GM23338 (cell line): ENCODE measurements at regions not wholly inside any gene's neighbourhood (a gene's known extent, or its start where the extent isn't known, plus 50 kb on each side); places are given as distances from the start of the nearest gene placed in this dataset.

Experiments
- ATAC-seq: fragments of 200-7000 bp; cut with Tn5 transposase; 3 replicates; pipeline ENCODE4 v1.9.1; 2020
- DNase-seq: peaks from one replicate; pipeline ENCODE4 v3.0.0-alpha.2; 2015; ENCODE audit warnings: low spot score
- H2AFZ ChIP-seq: fragments of 200-600 bp; sonication (generic); 2 replicates; pipeline ENCODE4 v1.8.0; 2016; ENCODE audit warnings: antibody characterized with exemption, mild to moderate bottlenecking, moderate library complexity
- H3F3A ChIP-seq: fragments of 200-600 bp; sonication (generic); replicated peaks from 2 replicates; pipeline ENCODE4 v1.8.0; 2017; ENCODE audit warnings: antibody characterized with exemption, mixed run types, low read depth
- H3K27ac ChIP-seq: fragments of 200-600 bp; sonication (generic); 2 replicates; pipeline ENCODE4 v1.6.1; 2016; ENCODE audit warnings: low read depth
- H3K27me3 ChIP-seq: fragments of 200-600 bp; sonication (generic); 2 replicates; pipeline ENCODE4 v1.8.0; 2016; ENCODE audit warnings: mild to moderate bottlenecking, mixed run types, moderate library complexity; ENCODE audit not compliant: insufficient read depth
- H3K36me3 ChIP-seq: fragments of 200-600 bp; sonication (generic); 2 replicates; pipeline ENCODE4 v1.8.0; 2016; ENCODE audit warnings: mild to moderate bottlenecking; ENCODE audit not compliant: insufficient read depth
- H3K4me1 ChIP-seq: fragments of 200-600 bp; sonication (generic); 2 replicates; pipeline ENCODE4 v1.8.0; 2016; ENCODE audit warnings: mild to moderate bottlenecking, moderate library complexity; ENCODE audit not compliant: insufficient read depth
- H3K4me2 ChIP-seq: fragments of 200-600 bp; sonication (generic); 2 replicates; pipeline ENCODE4 v1.7.1; 2017; ENCODE audit warnings: mixed run types
- H3K4me3 ChIP-seq: fragments of 200-600 bp; sonication (generic); 2 replicates; pipeline ENCODE4 v1.6.1; 2016; ENCODE audit warnings: mixed run types
- H3K79me2 ChIP-seq: fragments of 200-600 bp; sonication (generic); replicated peaks from 2 replicates; pipeline ENCODE4 v1.8.0; 2017; ENCODE audit warnings: mild to moderate bottlenecking; ENCODE audit not compliant: insufficient read depth
- H3K9me2 ChIP-seq: fragments of 200-600 bp; sonication (generic); 2 replicates; pipeline ENCODE4 v1.8.0; 2017; ENCODE audit not compliant: insufficient read depth
- H4K20me1 ChIP-seq: fragments of 200-600 bp; sonication (generic); replicated peaks from 2 replicates; pipeline ENCODE4 v1.8.0; 2017; ENCODE audit warnings: mild to moderate bottlenecking; ENCODE audit not compliant: insufficient read depth
- H3K27ac Mint-ChIP-seq: 2 replicates; pipeline ENCODE4 v1.8.0; 2020; ENCODE audit warnings: inconsistent platforms, mild to moderate bottlenecking, moderate library complexity, mixed read lengths
- H3K27me3 Mint-ChIP-seq: 3 replicates; pipeline ENCODE4 v1.8.0; 2022; ENCODE audit warnings: low read depth, mild to moderate bottlenecking, moderate library complexity, mixed read lengths, inconsistent platforms; ENCODE audit not compliant: insufficient read depth, poor library complexity
- H3K36me3 Mint-ChIP-seq: 3 replicates; pipeline ENCODE4 v1.8.0; 2021; ENCODE audit warnings: low read depth, mild to moderate bottlenecking, inconsistent platforms, moderate library complexity, mixed read lengths
- H3K4me1 Mint-ChIP-seq: 3 replicates; pipeline ENCODE4 v1.8.0; 2020; ENCODE audit warnings: mild to moderate bottlenecking, inconsistent platforms, mixed read lengths
- H3K4me3 Mint-ChIP-seq: 3 replicates; pipeline ENCODE4 v1.8.0; 2021; ENCODE audit warnings: moderate library complexity, mild to moderate bottlenecking, inconsistent platforms, mixed read lengths
- H3K9me3 Mint-ChIP-seq: 3 replicates; pipeline ENCODE4 v1.8.0; 2020; ENCODE audit warnings: moderate library complexity, mild to moderate bottlenecking, inconsistent platforms, mixed read lengths
- CREB1 ChIP-seq: fragments of 250-450 bp; sonication (Bioruptor Pico); IDR thresholded peaks from 2 replicates; pipeline ENCODE4 v1.5.0; 2020; ENCODE audit warnings: low read depth, mild to moderate bottlenecking, moderate library complexity
- ETS1 ChIP-seq: IDR thresholded peaks from 2 replicates; pipeline ENCODE4 v1.6.1; 2016; ENCODE audit warnings: antibody characterized with exemption
- EZH2 ChIP-seq: fragments of 200-600 bp; sonication (generic); IDR thresholded peaks from one replicate; pipeline ENCODE4 v1.8.0; 2017; ENCODE audit warnings: antibody characterized with exemption, mild to moderate bottlenecking, low read depth; ENCODE audit not compliant: unreplicated experiment
- EZH2phosphoT487 ChIP-seq: fragments of 200-600 bp; sonication (generic); IDR thresholded peaks from one replicate; pipeline ENCODE4 v1.8.1; 2018; ENCODE audit warnings: antibody characterized with exemption; ENCODE audit not compliant: unreplicated experiment
- JUNB ChIP-seq: IDR thresholded peaks from one replicate; pipeline ENCODE4 v1.6.1; 2016; ENCODE audit warnings: antibody characterized with exemption; ENCODE audit not compliant: unreplicated experiment
- NANOG ChIP-seq: IDR thresholded peaks from 2 replicates; pipeline ENCODE4 v1.6.1; 2016; ENCODE audit warnings: antibody characterized with exemption, borderline replicate concordance
- POLR2AphosphoS5 ChIP-seq: IDR thresholded peaks from 2 replicates; pipeline ENCODE4 v1.6.1; 2016; ENCODE audit warnings: antibody characterized with exemption, low read depth
- STAT1 ChIP-seq: IDR thresholded peaks from one replicate; pipeline ENCODE4 v1.6.1; 2016; ENCODE audit warnings: antibody characterized with exemption; ENCODE audit not compliant: unreplicated experiment
- ZNF114 ChIP-seq: fragments of 250-450 bp; sonication (Bioruptor Pico); IDR thresholded peaks from 2 replicates; pipeline ENCODE4 v1.5.0; 2020; ENCODE audit warnings: mild to moderate bottlenecking, moderate library complexity
- ZNF331 ChIP-seq: fragments of 250-450 bp; sonication (Bioruptor Pico); IDR thresholded peaks from 2 replicates; pipeline ENCODE4 v1.5.0; 2020; ENCODE audit warnings: low read depth, mild to moderate bottlenecking, moderate library complexity
- TF ChIP-seq, protein P1 (sequence below): IDR thresholded peaks from one replicate; pipeline ENCODE4 v1.6.1; 2018; ENCODE audit warnings: antibody characterized with exemption; ENCODE audit not compliant: unreplicated experiment
- TF ChIP-seq, protein P2 (sequence below), 2 experiments: fragments of 200-600 bp in 1 of 2; sonication (generic) in 1 of 2; conservative IDR thresholded peaks; 2 replicates each; pipeline versions ENCODE4 v1.5.1 to v1.6.1; 2016 to 2017; ENCODE audit warnings: antibody characterized with exemption in 2 of 2, low read depth in 2 of 2, mild to moderate bottlenecking in 2 of 2, moderate library complexity in 1 of 2

DNA sequence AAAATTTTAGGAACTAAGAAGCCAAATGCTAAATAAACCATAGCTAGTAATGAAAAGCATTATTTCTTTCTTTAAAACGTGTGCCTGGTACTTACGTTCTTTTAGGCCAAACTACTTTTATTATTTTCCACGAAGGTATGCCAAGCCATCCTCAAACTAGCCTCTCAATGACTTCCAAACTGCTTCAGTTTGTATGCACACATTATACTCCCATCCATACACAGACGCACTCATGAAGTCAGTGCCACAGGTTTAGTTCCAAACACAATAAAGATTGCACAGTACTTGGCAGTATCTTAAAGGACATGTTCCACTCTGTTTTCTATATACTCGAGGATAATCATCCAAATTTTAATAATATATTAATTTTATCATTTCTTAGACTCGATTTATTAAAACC lies 609.2 kb upstream of the ZNF385D start (continued):
- TF ChIP-seq, protein P1, sequence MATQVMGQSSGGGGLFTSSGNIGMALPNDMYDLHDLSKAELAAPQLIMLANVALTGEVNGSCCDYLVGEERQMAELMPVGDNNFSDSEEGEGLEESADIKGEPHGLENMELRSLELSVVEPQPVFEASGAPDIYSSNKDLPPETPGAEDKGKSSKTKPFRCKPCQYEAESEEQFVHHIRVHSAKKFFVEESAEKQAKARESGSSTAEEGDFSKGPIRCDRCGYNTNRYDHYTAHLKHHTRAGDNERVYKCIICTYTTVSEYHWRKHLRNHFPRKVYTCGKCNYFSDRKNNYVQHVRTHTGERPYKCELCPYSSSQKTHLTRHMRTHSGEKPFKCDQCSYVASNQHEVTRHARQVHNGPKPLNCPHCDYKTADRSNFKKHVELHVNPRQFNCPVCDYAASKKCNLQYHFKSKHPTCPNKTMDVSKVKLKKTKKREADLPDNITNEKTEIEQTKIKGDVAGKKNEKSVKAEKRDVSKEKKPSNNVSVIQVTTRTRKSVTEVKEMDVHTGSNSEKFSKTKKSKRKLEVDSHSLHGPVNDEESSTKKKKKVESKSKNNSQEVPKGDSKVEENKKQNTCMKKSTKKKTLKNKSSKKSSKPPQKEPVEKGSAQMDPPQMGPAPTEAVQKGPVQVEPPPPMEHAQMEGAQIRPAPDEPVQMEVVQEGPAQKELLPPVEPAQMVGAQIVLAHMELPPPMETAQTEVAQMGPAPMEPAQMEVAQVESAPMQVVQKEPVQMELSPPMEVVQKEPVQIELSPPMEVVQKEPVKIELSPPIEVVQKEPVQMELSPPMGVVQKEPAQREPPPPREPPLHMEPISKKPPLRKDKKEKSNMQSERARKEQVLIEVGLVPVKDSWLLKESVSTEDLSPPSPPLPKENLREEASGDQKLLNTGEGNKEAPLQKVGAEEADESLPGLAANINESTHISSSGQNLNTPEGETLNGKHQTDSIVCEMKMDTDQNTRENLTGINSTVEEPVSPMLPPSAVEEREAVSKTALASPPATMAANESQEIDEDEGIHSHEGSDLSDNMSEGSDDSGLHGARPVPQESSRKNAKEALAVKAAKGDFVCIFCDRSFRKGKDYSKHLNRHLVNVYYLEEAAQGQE: no peak
- no peak for TF ChIP-seq CREB1 (CRISPR knock-in tag)
- no peak for TF ChIP-seq EZH2

- no peak for DNase-seq
- no peaks in the 10 kb centered on the region for H3K4me1 Mint-ChIP-seq
- TF ChIP-seq ETS1: no peak
- TF ChIP-seq CREB1 (CRISPR knock-in tag): no peak
- TF ChIP-seq EZH2phosphoT487: no peak
- TF ChIP-seq JUNB: no peak
- TF ChIP-seq NANOG: no peak
- TF ChIP-seq EZH2: no peak
- TF ChIP-seq, protein P1: no peak
- no peak for TF ChIP-seq STAT1
- TF ChIP-seq POLR2AphosphoS5: no peak
- TF ChIP-seq ZNF114 (CRISPR knock-in tag): no peak
- no peak for TF ChIP-seq ZNF331
- TF ChIP-seq, protein P2, sequence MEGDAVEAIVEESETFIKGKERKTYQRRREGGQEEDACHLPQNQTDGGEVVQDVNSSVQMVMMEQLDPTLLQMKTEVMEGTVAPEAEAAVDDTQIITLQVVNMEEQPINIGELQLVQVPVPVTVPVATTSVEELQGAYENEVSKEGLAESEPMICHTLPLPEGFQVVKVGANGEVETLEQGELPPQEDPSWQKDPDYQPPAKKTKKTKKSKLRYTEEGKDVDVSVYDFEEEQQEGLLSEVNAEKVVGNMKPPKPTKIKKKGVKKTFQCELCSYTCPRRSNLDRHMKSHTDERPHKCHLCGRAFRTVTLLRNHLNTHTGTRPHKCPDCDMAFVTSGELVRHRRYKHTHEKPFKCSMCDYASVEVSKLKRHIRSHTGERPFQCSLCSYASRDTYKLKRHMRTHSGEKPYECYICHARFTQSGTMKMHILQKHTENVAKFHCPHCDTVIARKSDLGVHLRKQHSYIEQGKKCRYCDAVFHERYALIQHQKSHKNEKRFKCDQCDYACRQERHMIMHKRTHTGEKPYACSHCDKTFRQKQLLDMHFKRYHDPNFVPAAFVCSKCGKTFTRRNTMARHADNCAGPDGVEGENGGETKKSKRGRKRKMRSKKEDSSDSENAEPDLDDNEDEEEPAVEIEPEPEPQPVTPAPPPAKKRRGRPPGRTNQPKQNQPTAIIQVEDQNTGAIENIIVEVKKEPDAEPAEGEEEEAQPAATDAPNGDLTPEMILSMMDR (conservative IDR thresholded peaks at IDR 0.05; ENCODE audit: low read depth in 2 of 2): no peak
Observed at GRCh38 chr3:22360970-22361369, 610.0 kb upstream of the ZNF385D start.

More at GRCh38 chr3:22360970-22361369, 610.0 kb upstream of the ZNF385D start:
- no peaks in the 10 kb centered on the region for H4K20me1 ChIP-seq
- ATAC-seq: no peak
- Mint-ChIP-seq H3K36me3 (no peaks in the 10 kb centered on the region), H3K27ac (no peak overlapping the region), H3K27me3 (peaks cover 2% of the 10 kb centered on the region), H3K9me3 (no peaks in the 10 kb centered on the region), H3K4me3 (no peak overlapping the region)
- H3K36me3 ChIP-seq: no peaks in the 10 kb centered on the region
- H3F3A ChIP-seq: no peaks in the 10 kb centered on the region
- H3K79me2 ChIP-seq: no peaks in the 10 kb centered on the region
- H2AFZ ChIP-seq: no peak overlapping the region
- no peaks in the 10 kb centered on the region for H3K27me3 ChIP-seq
- no peak overlapping the region for H3K4me2 ChIP-seq
- H3K4me3 ChIP-seq: no peak overlapping the region
- H3K27ac ChIP-seq: no peak overlapping the region
- no peaks in the 10 kb centered on the region for H3K4me1 ChIP-seq
- H3K9me2 ChIP-seq: no peaks in the 10 kb centered on the region
